Spleen (tissue), 11 donors: ENCODE measurements at regions not wholly inside any gene's neighbourhood (a gene's known extent, or its start where the extent isn't known, plus 50 kb on each side); places are given as distances from the start of the nearest gene placed in this dataset.

Source experiments
- DNase-seq: peaks from one replicate; pipeline ENCODE4 v3.0.0-alpha.2; 2020
- H3K27ac ChIP-seq, 8 donors: fragments of 200-600 bp; sonication (generic) in 7 of 8; 1 replicate in 4 of 8; 2 replicates in 4 of 8; pipeline versions ENCODE4 v1.5.0 to v1.8.0; 2016 to 2021; ENCODE audit warnings: inconsistent platforms in 4 of 8, mild to moderate bottlenecking in 4 of 8, moderate library complexity in 1 of 8
- H3K27me3 ChIP-seq, 7 donors: fragments of 200-600 bp; sonication (generic) in 6 of 7; replicated peaks in 1 of 7; 1 replicate in 4 of 7; 2 replicates in 3 of 7; pipeline versions ENCODE4 v1.5.0 to v1.8.0; 2016 to 2021; ENCODE audit warnings: inconsistent platforms in 3 of 7, mild to moderate bottlenecking in 1 of 7
- H3K36me3 ChIP-seq, 6 donors: fragments of 200-600 bp; sonication (generic) in 5 of 6; 1 replicate in 4 of 6; 2 replicates in 2 of 6; pipeline versions ENCODE4 v1.5.0 to v1.8.0; 2016 to 2021; ENCODE audit warnings: inconsistent platforms in 2 of 6
- H3K4me1 ChIP-seq, 6 donors: fragments of 200-600 bp; sonication (generic) in 5 of 6; 1 replicate in 3 of 6; 2 replicates in 3 of 6; pipeline versions ENCODE4 v1.5.0 to v1.8.0; 2016 to 2021; ENCODE audit warnings: inconsistent platforms in 3 of 6
- H3K4me3 ChIP-seq, 8 donors: fragments of 200-600 bp; sonication (generic) in 7 of 8; 1 replicate in 4 of 8; 2 replicates in 4 of 8; pipeline versions ENCODE4 v1.5.0 to v1.8.0; 2016 to 2021; ENCODE audit warnings: inconsistent platforms in 4 of 8, mild to moderate bottlenecking in 4 of 8, moderate library complexity in 2 of 8
- H3K9me3 ChIP-seq, 8 donors: fragments of 200-600 bp; sonication (generic) in 7 of 8; 1 replicate in 4 of 8; 2 replicates in 4 of 8; pipeline versions ENCODE4 v1.5.0 to v1.8.0; 2016 to 2021; ENCODE audit warnings: inconsistent platforms in 4 of 8
- CTCF ChIP-seq, 11 experiments: fragments of 200-600 bp in 7 of 11; fragments of 450-650 bp in 4 of 11; sonication (generic) in 4 of 11; IDR thresholded peaks in 8 of 11; conservative IDR thresholded peaks in 3 of 11; 1 replicate in 7 of 11; 2 replicates in 4 of 11; pipeline versions ENCODE4 v1.4.0 to v1.8.0; 2016 to 2021; ENCODE audit warnings: antibody characterized with exemption in 11 of 11, inconsistent platforms in 4 of 11, mild to moderate bottlenecking in 1 of 11
- POLR2A ChIP-seq, 3 donors: fragments of 450-650 bp; IDR thresholded peaks; one replicate each; pipeline ENCODE4 v1.5.1; 2017; ENCODE audit warnings: antibody characterized with exemption in 3 of 3, mild to moderate bottlenecking in 1 of 3
- POLR2AphosphoS5 ChIP-seq, 3 donors: sonication (generic); formaldehyde crosslinking; IDR thresholded peaks; one replicate each; pipeline ENCODE4 v1.5.1; 2017; ENCODE audit warnings: antibody characterized with exemption in 3 of 3
- WGBS, 5 donors: extraction: QIAGEN DNeasy Blood & Tissue Kit in 3 of 5; methylation state at CpG; one replicate each; pipeline versions ENCODE4 v1.1.5 to v1.1.7; 2013 to 2018; 5-methylcytosine and 5-hydroxymethylcytosine counted together
- intact Hi-C: fragments of 100-400 bp; cut with DNase I; formaldehyde crosslinking; loops from one replicate; pipeline ENCODE4 v1.15.0; 2023; ENCODE audit warnings: low total_unique reads
- donor health status: healthy with polysubstance abuse.
- donor health status: DM: no; HTN: no; CAD: no; lungs with moderate emphysema.
- donor health status: DM: no; HTN: no; CAD: no.
- donor health status: Bipolar disorder and iron deficiency.
- donor health status: healthy.
- donor health status: DM: no; HTN: no; CAD: no.
- donor health status: DM: yes; HTN: yes; CAD: no.

GRCh38 chr6:123733180-123733579, 70.5 kb upstream of the NKAIN2 start:
- intact Hi-C loops, result no loop called here
- Histone ChIP-seq H3K27me3 (no peaks in the 10 kb centered on the region), H3K4me3 (no peak overlapping the region), H3K27ac (no peak overlapping the region), H3K36me3 (no peaks in the 10 kb centered on the region), H3K9me3 (peaks cover 0 to 4% (median 0%) of the 10 kb centered on the region in 8 donors), H3K4me1 (no peaks in the 10 kb centered on the region)
- TF ChIP-seq CTCF (IDR thresholded peaks at IDR 0.05 in 8 of 11, conservative IDR thresholded peaks at IDR 0.05 in 3 of 11) (no peak), POLR2AphosphoS5 (IDR thresholded peaks at IDR 0.05) (no peak), POLR2A (IDR thresholded peaks at IDR 0.05) (no peak)
- no peak for DNase-seq

GRCh38 chr6:123716506-123716905, 79.8 kb upstream of the TRDN start:
- Histone ChIP-seq H3K27me3 (no peaks in the 10 kb centered on the region), H3K9me3 (no peaks in the 10 kb centered on the region), H3K4me3 (no peak overlapping the region), H3K27ac (no peak overlapping the region), H3K4me1 (no peaks in the 10 kb centered on the region), H3K36me3 (no peaks in the 10 kb centered on the region)
- TF ChIP-seq POLR2A (IDR thresholded peaks at IDR 0.05) (no peak), CTCF (IDR thresholded peaks at IDR 0.05 in 8 of 11, conservative IDR thresholded peaks at IDR 0.05 in 3 of 11) (no peak), POLR2AphosphoS5 (IDR thresholded peaks at IDR 0.05) (no peak)
- intact Hi-C loops, result loop anchor here (10.0 kb wide), 1 partner anchor 302 kb away; no protein-coding TSS in a partner anchor
- no peak for DNase-seq
- WGBS, 5 donors, result 69 to 83% (median 79%) methylated on average over 3 of the region's 3 CpGs

- intact Hi-C loops, result loop anchor here (10.0 kb wide), 1 partner anchor 300 kb away; no protein-coding TSS in a partner anchor
- TF ChIP-seq POLR2AphosphoS5 (IDR thresholded peaks at IDR 0.05) (no peak), CTCF (IDR thresholded peaks at IDR 0.05 in 8 of 11, conservative IDR thresholded peaks at IDR 0.05 in 3 of 11) (peak in 7 of 11 experiments; percentile 6 to 49 (median 24))
- Histone ChIP-seq H3K27me3 (no peaks in the 10 kb centered on the region), H3K36me3 (no peaks in the 10 kb centered on the region), H3K4me3 (no peak overlapping the region), H3K27ac (no peak overlapping the region), H3K9me3 (no peaks in the 10 kb centered on the region), H3K4me1 (no peaks in the 10 kb centered on the region)
- DNase-seq, result no peak
- 56 to 68% (median 61%) methylated on average over 7 of the region's 7 CpGs for WGBS, 5 donors
Observed at GRCh38 chr6:123715006-123715863, 78.5 kb upstream of the TRDN start.

GRCh38 chr6:123712831-123713230, 76.1 kb upstream of the TRDN start:
- no peaks in the 10 kb centered on the region for H3K27me3 ChIP-seq
- H3K9me3 ChIP-seq, result no peaks in the 10 kb centered on the region
- no peak overlapping the region for H3K27ac ChIP-seq
- intact Hi-C loops, result loop anchor here (10.0 kb wide), 1 partner anchor 298 kb away; no protein-coding TSS in a partner anchor
- H3K4me1 ChIP-seq, result no peaks in the 10 kb centered on the region
- no peaks in the 10 kb centered on the region for H3K36me3 ChIP-seq
- no peak for DNase-seq
- 77 to 86% (median 79%) methylated on average over 3 of the region's 3 CpGs for WGBS, 5 donors
- no peak overlapping the region for H3K4me3 ChIP-seq
- TF ChIP-seq CTCF (IDR thresholded peaks at IDR 0.05 in 8 of 11, conservative IDR thresholded peaks at IDR 0.05 in 3 of 11) (no peak), POLR2AphosphoS5 (IDR thresholded peaks at IDR 0.05) (no peak), POLR2A (IDR thresholded peaks at IDR 0.05) (no peak)
